NCI-H345 (cell line): ENCODE measurements at regions not wholly inside any gene's neighbourhood (a gene's known extent, or its start where the extent isn't known, plus 50 kb on each side); places are given as distances from the start of the nearest gene placed in this dataset.
"Not testable (repeated sequence)": the region's sequence is repeated elsewhere in the genome, so short reads cannot be mapped to it uniquely, and the experiment has no call there.

Experiments
- DNase-seq: peaks from one replicate; lab custom pipeline; 2025; lab: John Stamatoyannopoulos, UW

DNA sequence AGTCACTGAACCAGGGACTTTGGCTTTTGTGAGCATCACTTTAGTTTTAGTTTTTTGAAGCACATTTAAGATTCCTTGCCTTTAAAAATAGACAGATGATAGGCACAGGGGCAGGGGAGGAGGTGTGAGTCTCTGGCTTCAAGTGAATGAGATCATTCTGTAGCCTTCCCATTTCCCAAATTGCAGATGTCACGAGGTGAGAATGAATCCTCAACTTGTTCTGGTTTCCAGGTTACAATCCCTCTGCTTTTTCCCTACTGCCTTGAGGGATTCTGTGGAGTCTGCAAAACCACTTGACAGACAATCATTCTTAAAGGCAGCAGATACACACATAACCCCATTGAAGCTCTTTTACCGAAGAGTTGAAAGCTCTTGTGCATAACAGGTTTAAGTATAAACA lies 332.4 kb downstream of the DMAC1 start:
- DNase-seq = no peak

DNA sequence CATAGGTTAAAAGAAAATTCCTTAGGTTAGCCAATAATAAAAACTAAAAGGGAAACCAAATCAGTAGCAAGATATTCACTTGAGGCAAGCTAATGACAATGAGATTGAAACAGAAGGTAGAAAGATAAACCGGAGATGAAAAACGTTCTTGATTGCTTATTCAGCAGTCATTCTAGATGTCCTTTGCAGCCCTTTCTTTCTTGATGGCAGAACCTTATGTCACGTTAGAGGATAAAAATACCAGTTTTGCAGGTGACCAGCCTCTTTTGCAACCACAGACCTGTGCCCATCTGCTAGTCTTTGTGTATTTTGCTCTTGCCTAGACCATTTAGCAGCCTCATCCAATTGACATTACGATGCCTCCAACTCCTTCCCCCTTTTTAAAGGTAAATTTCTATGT lies 337.8 kb downstream of the DMAC1 start:
- no peak for DNase-seq

DNA sequence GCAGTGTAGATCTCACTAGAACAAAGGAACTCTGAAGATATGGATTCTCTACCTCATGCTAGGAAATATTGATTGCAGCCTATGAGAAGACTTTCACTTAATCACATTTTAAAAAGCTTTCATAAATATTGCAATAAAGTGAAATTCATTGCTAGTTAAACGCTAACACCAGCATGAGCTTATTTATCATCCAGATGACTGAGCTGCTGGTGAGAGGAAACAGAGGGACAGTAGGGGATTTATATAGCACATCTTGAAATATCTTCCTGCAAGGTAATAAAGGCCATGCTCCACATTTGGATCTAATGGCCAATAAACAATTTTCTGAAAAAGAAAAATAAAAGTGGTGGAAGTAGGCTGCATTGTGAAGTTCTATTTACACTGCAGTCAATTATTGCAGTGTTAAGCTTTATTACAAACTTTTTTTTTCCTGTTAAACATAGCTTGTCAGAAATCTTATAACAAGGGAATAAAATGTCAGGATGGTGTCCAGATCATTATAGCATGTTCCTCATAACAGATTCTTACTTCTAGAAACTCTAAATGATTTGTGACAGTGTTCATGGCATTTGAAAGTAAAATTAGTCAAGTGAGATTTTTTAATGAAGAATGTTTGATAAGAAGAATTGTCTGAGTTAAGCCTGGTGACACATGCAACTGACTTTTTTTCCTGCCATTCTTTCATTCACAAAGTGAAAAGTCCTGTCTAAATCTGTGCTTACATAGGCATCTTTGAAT lies 342.6 kb downstream of the DMAC1 start:
- no peak for DNase-seq

DNA sequence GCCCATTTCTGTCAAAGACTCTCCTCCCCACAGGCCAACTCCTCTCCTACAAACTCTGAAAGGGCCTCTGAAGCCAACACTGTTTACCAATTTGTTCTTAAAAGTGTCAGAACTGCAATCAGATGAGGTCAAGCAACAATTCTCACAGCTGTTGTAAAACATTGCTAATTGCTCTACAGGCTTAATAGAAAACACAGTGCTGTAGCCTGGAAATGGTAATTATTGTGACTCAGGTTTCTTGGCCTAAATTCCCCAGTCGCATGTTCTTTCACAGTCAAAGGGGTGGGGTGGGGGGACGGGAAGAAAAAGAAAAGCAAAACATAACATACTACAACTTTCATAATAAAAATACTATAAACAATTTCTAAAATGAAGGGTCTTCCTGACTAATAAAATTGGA lies 343.2 kb downstream of the DMAC1 start:
- DNase-seq = no peak

DNA sequence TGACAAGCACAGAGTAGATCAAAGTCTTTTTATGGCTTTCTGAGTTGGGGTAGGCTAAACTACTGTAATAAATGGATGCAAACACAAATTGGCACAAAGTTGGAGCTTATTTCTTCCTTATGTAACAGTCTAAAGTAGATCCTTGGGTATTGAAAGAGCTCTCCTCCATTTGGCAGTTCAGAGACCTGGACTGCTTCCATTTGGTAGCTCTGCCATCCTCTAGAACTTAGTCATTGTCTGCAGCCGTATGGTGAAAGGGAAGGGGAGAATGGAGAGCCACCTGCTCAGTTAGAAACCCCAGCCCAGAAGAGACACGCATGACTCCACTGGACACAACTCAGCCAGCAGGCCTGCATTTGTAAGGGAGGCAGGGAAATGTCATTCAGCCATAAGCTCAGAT lies 345.0 kb downstream of the DMAC1 start:
- no peak for DNase-seq

DNA sequence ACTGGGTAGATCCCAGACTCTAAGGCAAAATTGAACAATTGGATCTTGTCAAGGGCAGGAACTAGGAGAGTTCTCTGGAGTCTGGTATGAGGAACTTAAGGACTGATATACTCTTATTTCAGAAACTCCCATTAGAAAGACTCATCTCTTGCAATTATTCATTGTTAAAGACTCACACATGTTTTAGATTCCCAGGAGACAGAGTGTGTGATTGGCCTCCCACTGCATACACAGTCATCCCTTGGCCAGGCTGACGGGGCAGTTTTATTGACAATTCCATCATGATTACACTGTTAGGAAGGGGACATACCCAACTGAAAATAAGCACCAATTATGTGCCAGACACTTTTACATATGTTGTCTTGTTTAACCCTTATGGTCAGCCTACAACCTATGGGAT lies 347.2 kb downstream of the DMAC1 start:
- DNase-seq = no peak

DNA sequence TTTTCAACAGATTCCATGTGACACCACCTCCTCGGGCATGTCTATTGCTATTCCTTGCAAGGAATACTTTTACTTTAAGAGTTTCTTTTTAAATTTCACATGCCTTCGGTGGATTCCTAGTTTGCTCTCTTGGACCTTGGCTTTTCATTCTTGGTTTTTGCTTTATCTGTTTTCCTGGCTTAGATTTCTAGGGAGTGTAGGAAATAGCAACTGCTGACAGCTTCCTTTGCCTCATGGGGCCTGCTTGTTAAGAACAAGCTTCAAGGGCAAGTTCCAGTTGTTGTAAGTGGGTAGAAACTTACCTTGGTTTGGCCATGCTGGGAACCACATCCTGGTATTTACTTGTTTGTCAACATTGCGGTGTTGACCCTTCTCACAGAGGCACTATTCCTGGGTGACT lies 348.5 kb downstream of the DMAC1 start:
- DNase-seq = no peak

DNA sequence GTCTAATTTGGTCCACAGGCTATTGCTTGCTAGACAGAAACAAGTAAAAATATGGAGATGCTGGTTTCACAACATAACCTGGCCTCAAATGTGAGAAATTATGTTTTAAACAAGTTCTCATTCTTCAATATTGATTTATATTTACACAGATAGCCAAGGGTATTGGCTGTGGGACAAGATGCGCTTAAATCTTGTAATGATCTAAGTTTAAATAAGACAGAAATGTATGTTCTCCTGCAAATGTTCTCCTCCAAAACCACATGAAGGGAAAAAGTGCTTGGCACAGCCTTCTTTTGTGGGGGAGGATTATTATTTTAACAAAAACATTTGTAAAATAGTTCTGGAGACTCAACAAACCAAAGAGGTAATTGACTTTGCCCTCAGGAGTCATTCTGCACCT lies 356.0 kb downstream of the DMAC1 start:
- no peak for DNase-seq

DNA sequence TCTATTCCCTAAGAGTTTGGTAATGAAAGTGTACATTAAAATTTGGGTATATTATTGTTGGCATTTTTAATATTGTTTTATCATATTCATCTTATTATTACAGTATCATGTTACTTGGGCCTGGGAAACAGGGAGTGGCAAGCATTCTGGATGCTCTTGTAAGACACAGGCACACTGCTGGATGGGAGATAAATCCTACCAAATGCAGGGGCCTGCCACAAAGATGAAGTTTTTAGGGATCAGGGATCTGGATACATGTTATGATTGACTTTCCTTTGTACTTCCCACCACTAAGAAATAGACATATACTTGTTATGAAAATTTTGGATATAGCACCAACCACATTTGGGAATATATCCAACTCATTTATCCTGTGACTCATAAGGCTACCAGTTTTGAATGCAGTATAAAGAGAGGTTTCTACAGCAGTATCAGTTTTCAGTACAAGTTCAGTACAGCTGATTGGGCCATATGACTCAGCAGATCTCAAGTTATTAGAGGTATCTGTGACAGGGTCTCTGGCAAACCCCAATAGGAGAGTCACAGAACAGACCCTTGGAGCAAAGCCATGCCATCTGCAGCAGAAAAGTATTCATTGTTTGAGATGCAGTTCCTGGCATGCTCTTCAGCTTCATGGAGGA lies 360.1 kb downstream of the DMAC1 start:
- DNase-seq = no peak

DNA sequence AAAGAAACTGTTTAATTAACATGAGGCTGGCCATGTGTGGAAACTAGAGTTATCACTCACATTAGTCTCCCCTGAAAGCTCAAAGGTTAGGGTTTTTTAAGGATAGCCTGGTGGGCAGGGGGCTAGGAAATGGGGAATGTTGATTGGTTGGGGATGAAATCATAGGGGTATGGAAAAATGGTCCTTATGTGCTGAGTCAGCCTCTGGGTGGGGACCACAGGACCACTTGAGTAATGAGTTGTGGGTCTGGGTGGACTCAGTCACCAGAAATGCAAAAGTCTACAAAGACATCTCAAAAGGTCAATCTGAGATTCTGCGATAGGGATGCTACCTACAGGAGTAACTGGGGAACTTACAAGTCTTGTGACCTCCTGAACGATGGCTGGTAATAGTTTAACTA lies 362.8 kb downstream of the DMAC1 start:
- DNase-seq = no peak

DNA sequence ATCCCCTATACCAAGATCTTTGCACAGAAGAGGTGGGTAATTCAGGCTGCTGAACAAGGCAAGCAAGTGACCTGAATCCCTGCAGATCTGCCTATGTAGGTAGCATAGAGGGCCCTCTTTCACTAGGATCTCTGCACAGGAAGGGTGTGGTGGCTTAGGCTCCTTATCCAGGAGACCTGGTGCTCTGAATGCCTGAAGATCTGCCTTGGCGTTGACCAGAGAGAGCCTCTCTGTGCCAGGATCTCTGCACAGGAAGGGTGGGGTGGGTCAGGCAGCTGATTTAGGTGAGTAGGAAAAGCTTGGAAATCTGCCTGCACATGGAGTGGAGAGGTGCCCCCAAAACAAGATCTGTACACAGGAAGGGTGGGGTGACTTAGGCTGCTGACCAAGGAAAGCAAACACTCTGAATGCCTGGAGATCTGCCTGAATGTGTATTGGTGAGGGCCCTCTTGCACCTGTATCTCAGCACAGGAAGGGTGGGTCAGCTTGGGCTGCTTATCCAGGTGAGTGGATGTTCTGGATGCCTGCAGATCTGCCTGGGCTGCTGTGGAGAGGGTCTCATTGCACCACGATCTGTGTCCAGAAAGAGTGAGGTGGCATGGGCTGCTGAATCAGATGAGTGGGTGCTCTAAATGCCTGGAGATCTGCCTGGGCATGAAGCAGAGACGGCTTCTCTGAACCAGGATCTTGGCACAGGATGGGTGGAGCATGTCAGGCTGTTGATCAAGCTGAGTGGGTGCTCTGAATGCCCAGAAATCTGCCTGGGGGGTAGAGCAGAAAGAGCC lies 365.9 kb downstream of the DMAC1 start:
- DNase-seq = no peak

DNA sequence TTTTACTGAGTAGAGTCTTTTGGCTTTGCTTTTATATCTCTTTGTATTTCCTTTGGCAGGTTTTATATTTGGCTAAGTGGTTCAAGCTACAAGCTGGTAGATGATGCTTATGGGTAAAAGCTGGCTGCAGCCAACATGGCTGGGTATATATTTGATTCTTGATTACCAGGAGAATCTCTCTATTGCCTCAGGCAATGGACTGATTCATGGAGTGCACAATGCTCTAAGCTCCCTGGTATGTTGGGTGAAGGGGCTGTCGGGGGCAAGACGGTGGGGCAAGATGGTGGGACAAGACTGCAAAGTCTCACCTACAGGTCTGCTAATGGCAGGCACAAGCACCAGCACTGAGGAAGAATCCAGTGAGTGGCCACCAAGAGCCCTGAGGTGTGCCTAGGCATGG lies 366.6 kb downstream of the DMAC1 start:
- no peak for DNase-seq

DNA sequence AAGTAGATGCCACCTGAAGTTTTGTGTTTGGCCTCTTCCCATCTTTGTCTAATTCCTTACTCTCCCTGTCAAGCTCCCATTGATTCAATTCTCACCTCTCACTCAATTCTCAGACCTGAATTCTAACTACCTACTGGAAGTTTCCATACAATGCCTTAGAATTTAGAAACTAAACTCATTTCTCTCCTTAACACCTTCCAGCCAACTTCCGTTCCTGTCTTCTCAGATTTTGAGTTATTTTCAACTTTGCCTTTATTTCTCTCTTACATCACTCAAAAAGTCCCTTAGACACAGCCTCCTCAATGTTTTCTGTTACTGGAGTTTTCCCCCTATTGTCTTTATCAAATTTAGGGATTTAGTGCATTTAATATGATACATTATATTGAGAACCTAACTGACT lies 382.2 kb downstream of the DMAC1 start:
- DNase-seq = not testable (repeated sequence)

DNA sequence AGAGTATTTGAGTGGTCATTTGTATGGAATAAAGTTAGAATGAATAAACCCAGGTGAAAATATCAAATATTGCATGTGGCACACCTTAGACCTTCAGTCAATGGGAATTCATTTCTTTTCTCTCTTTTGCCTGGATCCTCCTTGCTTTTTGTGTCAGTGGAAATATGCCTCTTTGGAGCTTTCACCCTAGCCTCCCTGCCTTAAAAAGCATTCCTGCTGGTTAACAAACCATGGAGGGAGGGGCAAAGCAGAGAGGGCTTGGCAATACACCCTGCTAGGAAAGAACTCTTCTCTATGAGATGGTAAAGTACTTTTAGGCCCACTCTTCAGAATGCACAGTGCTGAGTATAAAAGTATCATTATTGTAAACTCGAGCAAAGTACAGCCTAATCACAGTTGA lies 383.7 kb downstream of the DMAC1 start:
- DNase-seq = no peak

DNA sequence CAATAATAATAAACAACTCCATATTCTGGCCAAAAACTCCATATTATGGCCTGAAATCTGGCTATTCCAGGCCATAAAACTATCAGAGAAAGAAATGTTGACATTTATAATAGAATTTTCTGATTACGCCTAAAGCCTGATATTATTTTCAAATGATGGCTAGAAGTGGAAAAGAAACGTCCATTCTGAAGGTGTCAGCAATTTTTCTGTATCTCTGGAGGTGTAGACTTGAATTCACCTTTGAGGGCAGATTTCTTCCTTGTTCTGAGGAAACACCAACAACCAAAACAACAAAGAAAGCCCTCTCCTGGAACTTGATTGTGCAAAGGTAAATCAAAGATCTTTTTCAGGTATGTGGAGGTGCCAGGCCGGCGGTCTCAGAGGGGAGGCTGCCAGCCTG lies 390.7 kb downstream of the DMAC1 start:
- no peak for DNase-seq

DNA sequence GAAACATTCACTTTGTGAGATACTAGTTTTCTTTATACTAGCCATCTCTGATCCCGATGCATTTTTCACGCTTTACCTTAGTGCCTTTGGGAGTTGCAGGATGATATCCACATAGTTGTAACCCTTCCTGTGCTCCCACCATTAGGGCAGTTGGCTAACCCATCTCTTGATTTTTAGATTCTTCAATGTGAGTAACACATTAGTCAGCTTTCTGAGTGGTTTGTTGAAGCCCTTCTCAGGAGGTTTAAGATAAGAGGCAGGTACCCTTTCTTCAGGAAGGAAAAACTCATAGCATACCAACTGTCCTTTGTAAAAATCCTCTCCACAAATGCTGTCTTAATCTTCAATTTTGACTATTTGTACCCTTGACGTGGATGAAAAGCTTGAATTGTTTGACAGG lies 392.3 kb downstream of the DMAC1 start:
- DNase-seq = no peak

DNA sequence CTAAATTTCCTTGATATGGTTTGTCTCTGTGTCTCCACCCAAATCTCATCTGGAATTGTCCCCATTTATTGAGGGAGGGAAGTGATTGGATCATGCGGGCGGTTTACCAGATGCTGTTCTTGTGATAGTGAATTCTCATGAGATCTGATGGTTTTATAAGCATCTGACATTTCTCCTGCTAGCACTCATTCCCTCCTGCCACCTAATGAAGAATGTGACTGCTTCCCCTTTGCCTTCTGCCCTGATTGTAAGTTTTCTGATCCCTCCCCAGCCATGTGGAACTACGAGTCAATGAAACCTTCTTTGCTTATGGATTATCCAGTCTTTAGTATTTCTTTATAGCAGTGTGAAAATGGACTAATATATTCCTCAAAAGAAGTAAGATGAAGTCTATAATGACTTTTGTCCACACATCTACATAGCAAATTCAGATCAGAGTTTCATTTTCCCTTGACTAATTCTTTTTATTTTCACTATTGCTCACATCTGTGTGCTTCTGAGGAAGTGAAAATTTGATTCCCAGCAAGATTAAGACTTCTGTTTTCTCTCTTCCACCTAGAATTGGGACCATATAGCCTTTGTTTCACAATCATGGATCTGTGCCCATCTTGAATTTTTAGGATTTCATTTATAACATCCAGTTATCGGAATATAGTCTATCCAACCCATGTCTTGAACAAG lies 393.5 kb downstream of the DMAC1 start:
- no peak for DNase-seq

DNA sequence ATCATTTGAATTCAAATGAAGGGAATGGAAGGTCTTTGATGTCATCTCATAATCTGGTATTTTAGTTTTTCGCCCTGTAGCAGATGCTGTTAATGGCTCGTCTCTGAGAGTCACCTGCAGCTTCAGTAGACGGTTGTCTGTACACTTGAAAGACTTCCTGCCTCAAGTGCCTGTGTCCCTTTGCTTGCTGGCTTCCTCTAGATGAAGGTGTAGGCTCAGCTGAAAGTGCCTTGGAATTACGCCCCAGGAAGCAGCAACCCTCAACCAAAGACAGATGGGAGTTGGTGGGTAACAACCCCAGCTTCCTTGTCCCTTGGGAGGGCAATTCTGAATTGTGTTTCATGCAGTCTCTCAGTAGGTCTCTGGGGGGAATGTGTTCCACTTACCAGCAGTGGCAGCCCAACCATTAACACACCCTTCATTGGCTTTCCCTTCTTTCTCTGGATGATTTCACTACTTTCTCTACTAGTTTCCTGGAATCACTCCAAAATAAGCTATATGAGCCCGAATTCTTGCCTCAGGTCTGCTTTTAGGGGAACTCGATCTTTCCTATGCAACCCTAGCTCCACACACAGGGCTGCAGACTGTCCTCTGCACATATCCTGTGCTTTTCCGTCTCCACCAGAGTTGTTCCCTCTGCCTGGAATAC lies 395.6 kb downstream of the DMAC1 start:
- DNase-seq = no peak

DNA sequence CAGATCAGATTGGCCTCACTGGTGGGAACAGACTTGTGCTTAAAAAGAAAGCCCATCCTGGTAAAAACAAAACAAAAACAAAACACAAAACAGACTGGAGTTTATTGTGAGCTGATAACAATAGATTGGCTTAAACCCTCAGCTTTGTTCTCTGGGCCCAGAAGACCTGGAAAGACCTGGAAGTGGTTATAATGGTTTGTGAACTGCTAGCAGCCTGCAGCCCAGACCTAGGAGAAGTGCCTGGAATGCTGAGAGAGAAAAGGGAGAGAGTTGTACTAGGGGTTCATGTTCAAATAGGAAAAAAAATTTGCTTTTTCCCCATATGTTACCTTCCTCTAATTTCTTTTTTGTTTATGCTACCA lies 396.6 kb downstream of the DMAC1 start:
- no peak for DNase-seq

DNA sequence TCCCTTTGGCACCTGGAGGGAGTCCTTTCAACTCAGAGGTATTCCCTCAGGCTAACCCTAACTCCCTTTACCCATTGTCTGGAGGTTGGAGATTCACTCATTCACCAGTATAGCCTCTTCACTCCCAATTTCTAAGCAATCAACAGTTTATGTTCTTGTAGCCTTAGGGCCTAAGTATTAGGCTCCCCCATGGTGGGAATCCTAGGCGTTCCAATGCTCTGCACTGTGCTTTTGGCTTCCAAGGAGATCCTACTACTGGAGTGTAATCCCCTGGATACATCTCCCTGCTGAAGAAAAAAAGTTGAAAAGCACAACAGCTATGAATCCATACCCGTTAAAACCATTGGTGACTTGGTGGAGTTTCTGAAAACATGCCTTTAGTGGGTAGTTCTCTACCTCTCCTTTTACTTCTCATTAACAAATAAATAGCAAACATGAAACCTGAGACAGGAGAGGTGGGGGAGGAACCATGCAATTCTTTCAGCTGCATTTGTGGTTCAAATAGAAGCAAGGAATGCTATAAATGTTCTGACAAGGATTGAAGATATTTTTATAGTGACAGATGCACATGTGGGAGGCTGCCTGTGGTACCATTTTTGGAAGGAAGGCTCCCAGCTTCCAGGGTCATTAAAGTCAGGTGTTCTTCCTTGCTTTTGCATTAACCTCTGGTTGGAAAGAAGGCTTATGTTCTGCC lies 397.1 kb downstream of the DMAC1 start:
- no peak for DNase-seq

DNA sequence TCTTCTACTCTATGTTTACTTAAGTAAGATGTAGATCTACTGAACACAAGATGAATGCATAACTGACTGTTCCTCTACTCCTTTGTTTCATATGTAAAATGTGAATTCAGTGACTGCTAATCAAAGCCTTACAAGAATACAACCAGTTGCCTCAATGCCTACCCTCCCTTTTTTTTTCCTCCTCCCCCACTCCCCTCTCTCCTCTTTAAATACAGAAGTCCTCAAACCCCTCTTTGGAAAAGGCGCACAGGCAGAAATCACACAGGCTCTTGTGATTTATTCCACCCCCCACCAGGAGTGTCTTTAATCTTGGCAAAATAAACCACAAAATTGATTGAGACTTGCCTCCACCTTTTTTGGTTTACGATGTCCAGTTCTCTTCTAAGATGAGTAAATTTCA lies 398.5 kb downstream of the DMAC1 start:
- DNase-seq = no peak
